GM10248 (cell line): ENCODE measurements at regions not wholly inside any gene's neighbourhood (a gene's known extent, or its start where the extent isn't known, plus 50 kb on each side); places are given as distances from the start of the nearest gene placed in this dataset.

ENCODE experiments used
- CTCF ChIA-PET: fragments of 300-600 bp; sonication (Branson Sonifier 250); formaldehyde crosslinking; extraction: SDS; loops from one replicate; lab custom pipeline; 2021; ENCODE audit warnings: antibody characterized with exemption; lab: Yijun Ruan, JAX
- POLR2A ChIA-PET: fragments of 350-650 bp; sonication (Branson Sonifier 250); formaldehyde crosslinking; extraction: SDS; loops from one replicate; lab custom pipeline; 2020; ENCODE audit warnings: antibody characterized with exemption; lab: Yijun Ruan, JAX
- DNase-seq: peaks from one replicate; pipeline ENCODE4 v3.0.0; 2012; ENCODE audit errors: extremely low spot score
- TF ChIP-seq, protein P1 (sequence below): IDR thresholded peaks from 2 replicates; pipeline ENCODE4 v1.5.1; 2012; ENCODE audit warnings: mild to moderate bottlenecking, low read depth; ENCODE audit errors: extremely low read depth, missing control alignments, control extremely low read depth

- CTCF ChIA-PET = interaction anchor here (0.9 to 3.2 kb wide), 5 partner anchors 8 to 25 kb away, joined by 3 to 14 read pairs (median 5); no protein-coding TSS in a partner anchor
- TF ChIP-seq, protein P1, sequence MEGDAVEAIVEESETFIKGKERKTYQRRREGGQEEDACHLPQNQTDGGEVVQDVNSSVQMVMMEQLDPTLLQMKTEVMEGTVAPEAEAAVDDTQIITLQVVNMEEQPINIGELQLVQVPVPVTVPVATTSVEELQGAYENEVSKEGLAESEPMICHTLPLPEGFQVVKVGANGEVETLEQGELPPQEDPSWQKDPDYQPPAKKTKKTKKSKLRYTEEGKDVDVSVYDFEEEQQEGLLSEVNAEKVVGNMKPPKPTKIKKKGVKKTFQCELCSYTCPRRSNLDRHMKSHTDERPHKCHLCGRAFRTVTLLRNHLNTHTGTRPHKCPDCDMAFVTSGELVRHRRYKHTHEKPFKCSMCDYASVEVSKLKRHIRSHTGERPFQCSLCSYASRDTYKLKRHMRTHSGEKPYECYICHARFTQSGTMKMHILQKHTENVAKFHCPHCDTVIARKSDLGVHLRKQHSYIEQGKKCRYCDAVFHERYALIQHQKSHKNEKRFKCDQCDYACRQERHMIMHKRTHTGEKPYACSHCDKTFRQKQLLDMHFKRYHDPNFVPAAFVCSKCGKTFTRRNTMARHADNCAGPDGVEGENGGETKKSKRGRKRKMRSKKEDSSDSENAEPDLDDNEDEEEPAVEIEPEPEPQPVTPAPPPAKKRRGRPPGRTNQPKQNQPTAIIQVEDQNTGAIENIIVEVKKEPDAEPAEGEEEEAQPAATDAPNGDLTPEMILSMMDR = no peak
- POLR2A ChIA-PET = no interaction called here
- DNase-seq = no peak
Measured at GRCh38 chr12:62136496-62136895, 123.7 kb upstream of the USP15 start.

DNA sequence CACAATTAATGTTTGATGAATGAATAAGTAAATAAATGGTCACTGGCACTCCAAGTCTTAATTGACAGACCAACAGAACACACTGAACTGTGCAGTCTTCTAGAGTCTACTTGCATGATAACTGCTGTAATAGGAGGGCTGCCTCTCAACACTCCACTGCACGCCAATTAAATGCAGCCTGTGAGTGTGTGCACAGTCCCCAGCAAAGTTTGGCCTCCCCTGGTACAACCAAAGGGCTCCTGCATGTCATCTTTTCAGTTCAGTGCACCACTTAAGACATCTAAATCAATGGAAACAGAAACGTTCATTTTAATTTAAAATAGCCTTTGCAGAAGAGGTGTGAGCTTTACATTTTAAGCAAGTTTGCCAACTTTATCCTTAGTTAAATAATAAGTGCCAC lies 121.7 kb upstream of the USP15 start:
- ChIA-PET CTCF (no interaction called here), POLR2A (no interaction called here)
- DNase-seq = no peak
- TF ChIP-seq, protein P1 = no peak

DNA sequence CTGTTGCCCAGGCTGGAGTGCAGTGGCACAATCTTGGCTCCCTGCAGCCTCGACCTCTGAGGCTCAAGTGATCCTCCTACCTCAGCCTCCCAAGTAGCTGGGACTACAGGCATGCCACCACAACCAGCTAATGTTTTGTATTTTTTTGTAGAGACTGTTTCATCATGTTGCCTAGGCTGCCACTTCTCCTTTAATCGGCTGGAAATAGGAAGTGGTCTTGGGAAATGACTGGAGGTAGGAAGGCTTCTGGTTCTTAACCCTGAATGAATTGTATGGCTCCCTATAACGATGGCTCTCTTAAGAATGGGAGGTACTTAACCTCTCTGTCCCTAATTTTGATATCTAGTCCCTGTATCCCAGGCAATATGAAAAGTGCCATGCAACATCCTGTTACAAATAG lies 113.9 kb upstream of the USP15 start:
- POLR2A ChIA-PET = interaction anchor here (0.6 kb wide), 1 partner anchor 489 kb away, joined by 5 read pairs; no protein-coding TSS in a partner anchor
- no peak for DNase-seq
- TF ChIP-seq, protein P1 = no peak
- CTCF ChIA-PET = interaction anchor here (2.1 kb wide), 1 partner anchor 9 kb away, joined by 10 read pairs; no protein-coding TSS in a partner anchor

GRCh38 chr12:62158013-62158412 lies 102.2 kb upstream of the USP15 start:
- ChIA-PET CTCF (interaction anchor here (0.9 kb wide), 1 partner anchor 9 kb away, joined by 4 read pairs; no protein-coding TSS in a partner anchor), POLR2A (no interaction called here)
- TF ChIP-seq, protein P1 = no peak
- DNase-seq = no peak

- TF ChIP-seq, protein P1 = no peak
- ChIA-PET POLR2A (interaction anchor here (0.6 kb wide), 1 partner anchor 126 kb away, joined by 3 read pairs; no protein-coding TSS in a partner anchor), CTCF (interaction anchor here (0.9 to 1.7 kb wide), 2 partner anchors 9 to 10 kb away, joined by 4 to 6 read pairs; no protein-coding TSS in a partner anchor)
- no peak for DNase-seq
Measured at GRCh38 chr12:62158461-62159360, 101.5 kb upstream of the USP15 start.

DNA sequence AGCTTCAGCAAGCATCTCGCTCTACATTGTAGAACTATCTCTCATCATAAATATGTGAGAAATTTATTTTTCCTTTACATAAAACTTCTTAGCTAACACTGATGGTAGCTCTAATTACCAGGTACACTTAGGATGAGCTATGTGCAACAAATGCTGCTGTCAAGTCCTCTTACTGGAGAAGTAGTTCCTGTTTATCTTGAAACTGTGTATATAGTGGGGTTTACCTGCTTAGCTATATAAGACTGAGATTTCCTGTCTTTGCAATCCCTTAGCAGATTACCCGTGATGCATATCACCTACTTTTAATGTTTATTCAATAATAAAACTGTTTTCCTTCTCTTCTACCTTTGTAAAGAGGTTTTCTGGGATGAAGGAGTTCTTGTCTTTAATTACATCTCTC lies 98.0 kb upstream of the USP15 start:
- TF ChIP-seq, protein P1 = no peak
- DNase-seq = no peak
- ChIA-PET CTCF (interaction anchor here (0.8 to 1.6 kb wide), 4 partner anchors 9 to 31 kb away, joined by 3 to 4 read pairs (median 3); a partner anchor contains a TSS), POLR2A (no interaction called here)
